IMR-90 (cell line): ENCODE measurements at regions not wholly inside any gene's neighbourhood (a gene's known extent, or its start where the extent isn't known, plus 50 kb on each side); places are given as distances from the start of the nearest gene placed in this dataset.

Experiments used
- ATAC-seq: fragments of 200-7000 bp; cut with Tn5 transposase; 2 replicates; pipeline ENCODE4 v1.9.1; 2020; ENCODE audit warnings: low read depth, mild to moderate bottlenecking, moderate library complexity
- BruUV-seq: library from RNA; stranded (reverse); fragments of 400-500 nt; replicated peaks from 2 replicates; lab custom pipeline; 2021; lab: Mats Ljungman, UMichigan
- CTCF ChIA-PET: fragments of 300-600 bp; formaldehyde crosslinking; extraction: SDS; loops from one replicate; lab custom pipeline; 2021; ENCODE audit warnings: antibody characterized with exemption; lab: Yijun Ruan, JAX
- POLR2A ChIA-PET: fragments of 300-600 bp; sonication (Branson Sonifier 250); formaldehyde crosslinking; loops from one replicate; lab custom pipeline; 2022; ENCODE audit warnings: antibody characterized with exemption; ENCODE audit not compliant: unreplicated experiment; lab: Charles Lee
- DNase-seq: peaks from one replicate; pipeline ENCODE4 v3.0.0; 2013
- H2AFZ ChIP-seq: replicated peaks from 2 replicates; pipeline ENCODE3; 2013; ENCODE audit warnings: low read length, mild to moderate bottlenecking; ENCODE audit not compliant: poor library complexity
- H2AK5ac ChIP-seq: 2 replicates; pipeline ENCODE4 v1.6.1; 2013; ENCODE audit warnings: low read depth, low read length, inconsistent platforms
- H2AK9ac ChIP-seq: replicated peaks from 2 replicates; pipeline ENCODE3; 2013; ENCODE audit warnings: mild to moderate bottlenecking, low read depth, low read length, moderate library complexity; ENCODE audit not compliant: poor library complexity
- H2BK120ac ChIP-seq: 2 replicates; pipeline ENCODE4 v1.6.1; 2013; ENCODE audit warnings: low read depth, low read length, inconsistent platforms
- H2BK15ac ChIP-seq: 3 replicates; pipeline ENCODE4 v1.6.1; 2013; ENCODE audit warnings: low read depth, low read length, inconsistent platforms
- H2BK20ac ChIP-seq: 2 replicates; pipeline ENCODE4 v1.6.1; 2013; ENCODE audit warnings: low read depth, mild to moderate bottlenecking, inconsistent platforms, low read length, moderate library complexity
- H2BK5ac ChIP-seq: 2 replicates; pipeline ENCODE4 v1.6.1; 2013; ENCODE audit warnings: mild to moderate bottlenecking, low read depth, low read length, inconsistent platforms; ENCODE audit not compliant: poor library complexity, severe bottlenecking
- H3K14ac ChIP-seq: replicated peaks from 2 replicates; pipeline ENCODE4 v1.6.1; 2013; ENCODE audit warnings: low read depth, low read length, inconsistent platforms
- H3K18ac ChIP-seq: 2 replicates; pipeline ENCODE4 v1.6.1; 2013; ENCODE audit warnings: low read depth, low read length, control low read depth
- H3K23ac ChIP-seq: 2 replicates; pipeline ENCODE4 v1.6.1; 2013; ENCODE audit warnings: low read depth, low read length, inconsistent platforms
- H3K27ac ChIP-seq: 2 replicates; pipeline ENCODE4 v1.5.1; 2013; ENCODE audit warnings: mild to moderate bottlenecking, control low read depth, low read length; ENCODE audit not compliant: insufficient read depth
- H3K27me3 ChIP-seq: 2 replicates; pipeline ENCODE4 v1.6.1; 2013; ENCODE audit warnings: low read length; ENCODE audit not compliant: control insufficient read depth, insufficient read depth
- H3K36me3 ChIP-seq: 2 replicates; pipeline ENCODE4 v1.6.1; 2013; ENCODE audit warnings: low read length, mixed read lengths; ENCODE audit not compliant: control insufficient read depth, insufficient read depth
- H3K4ac ChIP-seq: 2 replicates; pipeline ENCODE4 v1.6.1; 2013; ENCODE audit warnings: low read depth, low read length, inconsistent platforms
- H3K4me1 ChIP-seq: 2 replicates; pipeline ENCODE4 v1.6.1; 2013; ENCODE audit warnings: low read length, mixed read lengths; ENCODE audit not compliant: control insufficient read depth, insufficient read depth
- H3K4me2 ChIP-seq: 2 replicates; pipeline ENCODE4 v1.6.1; 2013; ENCODE audit warnings: low read depth, mild to moderate bottlenecking, control low read depth, low read length, moderate library complexity
- H3K4me3 ChIP-seq: 2 replicates; pipeline ENCODE4 v1.5.1; 2013; ENCODE audit warnings: low read depth, mild to moderate bottlenecking, control low read depth, low read length, moderate library complexity; ENCODE audit not compliant: insufficient read depth
- H3K56ac ChIP-seq: 2 replicates; pipeline ENCODE4 v1.6.1; 2013; ENCODE audit warnings: low read length, inconsistent platforms; ENCODE audit not compliant: insufficient read depth; ENCODE audit errors: extremely low read depth
- H3K79me1 ChIP-seq, 2 experiments: 2 replicates each; pipeline ENCODE4 v1.6.1; 2013; ENCODE audit warnings: low read length in 2 of 2, inconsistent platforms in 1 of 2, low read depth in 1 of 2
- H3K9ac ChIP-seq: 2 replicates; pipeline ENCODE4 v1.6.1; 2013; ENCODE audit warnings: low read depth, low read length, control low read depth
- H3K9me1 ChIP-seq: 2 replicates; pipeline ENCODE4 v1.6.1; 2013; ENCODE audit warnings: low read length, inconsistent platforms; ENCODE audit not compliant: insufficient read depth
- H3K9me3 ChIP-seq: 2 replicates; pipeline ENCODE4 v1.6.1; 2013; ENCODE audit warnings: low read length; ENCODE audit not compliant: control insufficient read depth, insufficient read depth
- H4K20me1 ChIP-seq: 2 replicates; pipeline ENCODE4 v1.6.1; 2013; ENCODE audit warnings: low read length, inconsistent platforms; ENCODE audit not compliant: insufficient read depth
- H4K5ac ChIP-seq: 2 replicates; pipeline ENCODE4 v1.6.1; 2013; ENCODE audit warnings: mild to moderate bottlenecking, low read depth, low read length, control low read depth
- H4K8ac ChIP-seq, 2 experiments: 2 replicates each; pipeline ENCODE4 v1.6.1; 2013; ENCODE audit warnings: low read depth in 2 of 2, low read length in 2 of 2, control low read depth in 1 of 2, inconsistent platforms in 1 of 2
- H4K91ac ChIP-seq: 2 replicates; pipeline ENCODE4 v1.6.1; 2013; ENCODE audit warnings: low read depth, low read length, inconsistent platforms; ENCODE audit not compliant: insufficient read depth
- CEBPB ChIP-seq: IDR thresholded peaks from 2 replicates; pipeline ENCODE4 v1.6.1; 2012; ENCODE audit warnings: low read depth, low read length, improper control_type of control experiment
- CHD1 ChIP-seq: IDR thresholded peaks from 2 replicates; pipeline ENCODE4 v1.6.1; 2012; ENCODE audit warnings: low read depth, low read length, improper control_type of control experiment
- ELK1 ChIP-seq: fragments of 150-350 bp; IDR thresholded peaks from 2 replicates; pipeline ENCODE4 v1.6.1; 2016; ENCODE audit warnings: low read depth, mild to moderate bottlenecking, low read length, moderate library complexity, borderline replicate concordance
- MAFK ChIP-seq: IDR thresholded peaks from 2 replicates; pipeline ENCODE4 v1.6.1; 2012; ENCODE audit warnings: low read depth, low read length, improper control_type of control experiment
- MXI1 ChIP-seq: IDR thresholded peaks from 2 replicates; pipeline ENCODE4 v1.6.1; 2012; ENCODE audit warnings: low read depth, mild to moderate bottlenecking, low read length, moderate library complexity, borderline replicate concordance
- NFE2L2 ChIP-seq: fragments of 150-350 bp; IDR thresholded peaks from 2 replicates; pipeline ENCODE4 v1.6.1; 2016; ENCODE audit warnings: low read depth, mild to moderate bottlenecking, low read length
- RCOR1 ChIP-seq: IDR thresholded peaks from 2 replicates; pipeline ENCODE4 v1.6.1; 2012; ENCODE audit warnings: mild to moderate bottlenecking, low read length, improper control_type of control experiment; ENCODE audit not compliant: insufficient replicate concordance
- RFX5 ChIP-seq: IDR thresholded peaks from 2 replicates; pipeline ENCODE4 v1.8.0; 2012; ENCODE audit warnings: low read depth, mild to moderate bottlenecking, low read length, moderate library complexity
- USF2 ChIP-seq: fragments of 150-350 bp; IDR thresholded peaks from 2 replicates; pipeline ENCODE4 v1.6.1; 2017; ENCODE audit warnings: mild to moderate bottlenecking, antibody characterized with exemption, low read length, low read depth
- WGBS, 2 experiments: methylation state at CpG; one replicate each; pipeline versions ENCODE4 v1.1.5 to v1.1.7; 2013; ENCODE audit warnings: missing lambda C conversion rate in 2 of 2; ENCODE audit not compliant: insufficient read length in 1 of 2; ENCODE audit errors: extremely low coverage in 2 of 2; 5-methylcytosine and 5-hydroxymethylcytosine counted together
- dilution Hi-C: fragments of 300-500 bp; cut with HindIII; formaldehyde crosslinking; loops from one replicate; pipeline ENCODE4 v1.14.3; 2018; ENCODE audit warnings: low sequenced_read_pairs; ENCODE audit not compliant: unreplicated experiment
- in situ Hi-C: fragments of 300-500 bp; cut with MboI; formaldehyde crosslinking; loops from 3 replicates; pipeline ENCODE4 v1.14.3; 2019; ENCODE audit warnings: low sequenced_read_pairs, inconsistent platforms, mixed read lengths
- intact Hi-C: fragments of 100-400 bp; cut with micrococcal nuclease; formaldehyde crosslinking; loops from 2 replicates; pipeline ENCODE4 v1.10.0; 2022

- Histone ChIP-seq H4K91ac (no peak overlapping the region), H3K79me1 (no peaks in the 10 kb centered on the region), H3K4ac (no peak overlapping the region), H3K4me3 (no peak overlapping the region), H3K27me3 (no peaks in the 10 kb centered on the region), H3K56ac (no peak overlapping the region), H3K18ac (no peak overlapping the region), H2AK5ac (no peak overlapping the region), H3K9ac (no peak overlapping the region), H2AK9ac (no peak overlapping the region), H2BK15ac (no peak overlapping the region), H2BK20ac (no peak overlapping the region), H2AFZ (no peak overlapping the region), H2BK5ac (no peak overlapping the region), H4K5ac (no peak overlapping the region), H3K4me2 (no peak overlapping the region), H3K23ac (no peak overlapping the region), H3K14ac (no peak overlapping the region), H4K8ac (no peak overlapping the region), H4K20me1 (no peaks in the 10 kb centered on the region), H3K9me1 (no peaks in the 10 kb centered on the region), H3K27ac (no peak overlapping the region), H3K9me3 (peaks cover 3% of the 10 kb centered on the region; the same call in 1 of the 2 replicates), H3K36me3 (no peaks in the 10 kb centered on the region), H2BK120ac (no peak overlapping the region), H3K4me1 (no peaks in the 10 kb centered on the region)
- ChIA-PET CTCF (no interaction called here), POLR2A (no interaction called here)
- dilution Hi-C loops = no loop called here
- TF ChIP-seq CEBPB (no peak), USF2 (no peak), RFX5 (no peak), MAFK (no peak), RCOR1 (no peak), NFE2L2 (no peak), MXI1 (no peak), ELK1 (no peak), CHD1 (no peak)
- BruUV-seq = no TSS peak
- DNase-seq (no peak), ATAC-seq (no peak)
- WGBS, 2 experiments = no CpG with 5 or more reads among the region's 1 CpG
- in situ Hi-C loops = no loop called here
- intact Hi-C loops = no loop called here
Measured at GRCh38 chr3:22308871-22309270, 557.9 kb upstream of the ZNF385D start.
